NB4 (cell line): ENCODE measurements at regions not wholly inside any gene's neighbourhood (a gene's known extent, or its start where the extent isn't known, plus 50 kb on each side); places are given as distances from the start of the nearest gene placed in this dataset.

ENCODE experiments used
- MYC ChIP-seq: IDR thresholded peaks from 2 replicates; pipeline ENCODE4 v1.6.1; 2011; ENCODE audit warnings: low read depth, low read length
- POLR2A ChIP-seq: IDR thresholded peaks from 2 replicates; pipeline ENCODE4 v1.6.1; 2011; ENCODE audit warnings: mild to moderate bottlenecking; ENCODE audit not compliant: insufficient read length; ENCODE audit errors: extremely low read depth
- TF ChIP-seq, protein P1 (sequence below): IDR thresholded peaks from one replicate; pipeline ENCODE4 v1.5.1; 2012; ENCODE audit warnings: low read depth, low read length

DNA sequence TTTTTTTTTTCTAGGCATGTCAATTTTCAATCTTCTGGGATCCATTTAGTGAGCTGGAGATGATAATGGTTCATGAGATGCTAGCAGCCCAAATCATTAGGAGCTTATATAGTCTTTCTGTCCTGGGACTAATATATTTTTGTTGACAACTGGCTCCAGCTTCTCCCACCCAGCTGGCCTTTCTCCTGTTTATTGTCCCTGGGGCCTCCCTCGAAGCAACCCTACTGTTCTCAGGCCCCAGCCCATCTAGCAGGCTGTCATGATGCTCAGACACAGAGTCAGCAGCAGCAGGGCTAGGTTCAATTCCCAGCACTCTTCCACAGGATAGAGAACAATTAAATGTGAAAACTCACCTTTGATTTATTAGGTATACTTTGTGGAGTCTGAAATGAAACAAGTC lies 127.6 kb upstream of the MID1 start:
- TF ChIP-seq, protein P1, sequence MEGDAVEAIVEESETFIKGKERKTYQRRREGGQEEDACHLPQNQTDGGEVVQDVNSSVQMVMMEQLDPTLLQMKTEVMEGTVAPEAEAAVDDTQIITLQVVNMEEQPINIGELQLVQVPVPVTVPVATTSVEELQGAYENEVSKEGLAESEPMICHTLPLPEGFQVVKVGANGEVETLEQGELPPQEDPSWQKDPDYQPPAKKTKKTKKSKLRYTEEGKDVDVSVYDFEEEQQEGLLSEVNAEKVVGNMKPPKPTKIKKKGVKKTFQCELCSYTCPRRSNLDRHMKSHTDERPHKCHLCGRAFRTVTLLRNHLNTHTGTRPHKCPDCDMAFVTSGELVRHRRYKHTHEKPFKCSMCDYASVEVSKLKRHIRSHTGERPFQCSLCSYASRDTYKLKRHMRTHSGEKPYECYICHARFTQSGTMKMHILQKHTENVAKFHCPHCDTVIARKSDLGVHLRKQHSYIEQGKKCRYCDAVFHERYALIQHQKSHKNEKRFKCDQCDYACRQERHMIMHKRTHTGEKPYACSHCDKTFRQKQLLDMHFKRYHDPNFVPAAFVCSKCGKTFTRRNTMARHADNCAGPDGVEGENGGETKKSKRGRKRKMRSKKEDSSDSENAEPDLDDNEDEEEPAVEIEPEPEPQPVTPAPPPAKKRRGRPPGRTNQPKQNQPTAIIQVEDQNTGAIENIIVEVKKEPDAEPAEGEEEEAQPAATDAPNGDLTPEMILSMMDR = no peak
- no peak for TF ChIP-seq POLR2A
- TF ChIP-seq MYC = no peak
